GM21515 (cell line): ENCODE measurements at regions not wholly inside any gene's neighbourhood (a gene's known extent, or its start where the extent isn't known, plus 50 kb on each side); places are given as distances from the start of the nearest gene placed in this dataset.

ENCODE experiments used
- ATAC-seq: cut with Tn5 transposase; IDR thresholded peaks from one replicate; pipeline ENCODE4 v1.9.1; 2021; ENCODE audit not compliant: unreplicated experiment

DNA sequence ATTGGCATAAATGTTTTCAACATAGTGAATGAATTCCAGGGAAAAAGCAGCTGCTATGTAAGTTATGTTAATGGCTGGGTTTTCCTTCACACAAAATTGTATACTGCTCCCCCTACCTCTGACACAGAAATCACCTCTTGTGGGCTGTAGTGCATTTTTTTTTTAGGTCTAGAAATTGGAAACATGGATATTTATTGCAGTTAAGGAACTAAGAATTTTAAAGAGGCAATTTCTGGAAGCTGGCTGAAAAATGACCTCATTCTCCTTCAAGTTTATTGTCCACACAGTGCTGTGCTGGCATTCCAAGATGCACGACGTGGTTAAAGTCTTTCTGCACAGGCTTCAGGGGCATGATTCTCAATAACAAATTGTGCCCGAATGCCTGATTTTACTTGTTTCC lies 1424.2 kb downstream of the MRPL39 start:
- ATAC-seq: no peak

- no peak for ATAC-seq
These were observed 1428.2 kb downstream of the MRPL39 start for GRCh38 chr21:24179110-24179509.

- no peak for ATAC-seq
These were observed 1432.2 kb downstream of the MRPL39 start for GRCh38 chr21:24175106-24175505.

DNA sequence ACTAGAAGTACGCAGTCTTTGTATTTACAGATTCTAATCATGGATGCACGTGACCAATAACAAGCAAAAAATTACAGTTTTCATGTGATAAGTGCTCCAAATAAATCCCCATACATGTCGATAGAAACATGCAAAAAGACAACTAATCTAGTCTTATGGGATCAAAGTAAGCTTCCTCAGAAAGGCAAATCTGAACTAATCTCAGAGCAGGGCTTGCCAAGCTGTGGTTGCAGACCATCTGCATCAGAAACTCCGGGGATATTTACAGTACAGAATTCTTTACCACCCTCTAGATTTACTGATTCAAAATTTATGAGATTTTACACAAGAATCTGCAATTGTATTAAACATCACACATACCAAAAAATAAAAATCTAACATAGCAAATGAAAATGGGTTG lies 1435.5 kb downstream of the MRPL39 start:
- ATAC-seq: no peak

- ATAC-seq: no peak
These were observed 1443.7 kb downstream of the MRPL39 start for GRCh38 chr21:24163539-24163938.

GRCh38 chr21:24160528-24160927 lies 1446.8 kb downstream of the MRPL39 start:
- no peak for ATAC-seq

GRCh38 chr21:24153137-24153536 lies 1454.1 kb downstream of the MRPL39 start:
- ATAC-seq: no peak

- ATAC-seq: no peak
These were observed 1456.5 kb downstream of the MRPL39 start for GRCh38 chr21:24150753-24151152.

DNA sequence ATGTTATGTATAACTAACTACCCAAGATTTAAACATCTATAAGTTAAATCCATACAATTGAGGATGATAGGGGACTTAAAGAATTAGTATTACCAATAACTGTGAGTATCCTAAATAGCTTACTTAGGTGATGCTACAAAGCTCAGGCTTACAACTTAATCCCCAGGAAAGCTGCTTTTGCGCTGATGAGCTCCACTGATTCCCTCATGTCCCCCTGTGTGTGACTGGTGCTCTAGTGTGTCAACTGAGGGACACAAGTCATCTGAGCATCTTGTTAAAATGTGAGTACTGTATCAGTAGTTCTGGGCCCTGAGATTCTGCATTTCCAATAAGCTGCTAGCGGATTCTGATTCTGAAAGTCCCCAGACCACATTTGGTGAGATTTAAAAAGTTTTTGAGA lies 1458.8 kb downstream of the MRPL39 start:
- ATAC-seq: no peak

- no peak for ATAC-seq
These were observed 1459.6 kb downstream of the MRPL39 start for GRCh38 chr21:24147674-24148073.

DNA sequence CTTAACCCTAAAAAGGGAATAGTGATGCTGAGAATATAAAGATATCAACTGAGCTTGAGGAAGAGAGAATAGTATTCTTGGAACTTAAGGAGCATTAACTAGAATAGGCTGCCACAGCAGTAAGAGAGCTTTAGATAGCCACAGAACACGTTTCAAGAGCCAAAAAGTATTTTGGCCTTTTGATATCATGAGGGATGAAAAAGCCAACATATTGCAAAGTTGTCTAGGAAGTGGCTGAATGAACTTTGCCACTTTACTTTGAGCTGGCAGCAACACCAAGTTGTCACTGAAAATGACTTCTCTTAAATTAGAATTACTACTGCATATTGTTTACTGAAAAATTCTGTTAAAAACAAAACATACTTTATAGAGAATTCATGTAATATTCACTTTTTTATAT lies 1476.2 kb downstream of the MRPL39 start:
- ATAC-seq: no peak

DNA sequence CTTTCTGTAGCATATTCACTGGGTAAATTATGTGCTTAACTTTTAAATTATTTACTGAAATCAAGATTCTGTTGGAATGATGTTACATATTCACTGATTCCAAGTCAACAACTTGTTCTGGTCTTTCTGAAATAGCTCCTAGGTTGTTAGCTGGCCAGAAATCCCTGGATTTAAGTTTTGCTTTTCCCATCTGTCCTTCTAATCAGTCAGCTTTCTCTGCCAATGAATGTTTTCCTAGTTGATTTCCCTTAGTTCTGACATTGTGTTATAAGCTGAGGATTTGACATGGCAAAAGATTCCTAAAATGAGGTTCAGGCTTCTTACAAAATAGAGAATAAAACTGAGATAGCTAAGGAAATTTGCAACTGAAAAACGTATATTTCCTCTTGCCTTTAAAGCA lies 1479.6 kb downstream of the MRPL39 start:
- ATAC-seq: no peak

DNA sequence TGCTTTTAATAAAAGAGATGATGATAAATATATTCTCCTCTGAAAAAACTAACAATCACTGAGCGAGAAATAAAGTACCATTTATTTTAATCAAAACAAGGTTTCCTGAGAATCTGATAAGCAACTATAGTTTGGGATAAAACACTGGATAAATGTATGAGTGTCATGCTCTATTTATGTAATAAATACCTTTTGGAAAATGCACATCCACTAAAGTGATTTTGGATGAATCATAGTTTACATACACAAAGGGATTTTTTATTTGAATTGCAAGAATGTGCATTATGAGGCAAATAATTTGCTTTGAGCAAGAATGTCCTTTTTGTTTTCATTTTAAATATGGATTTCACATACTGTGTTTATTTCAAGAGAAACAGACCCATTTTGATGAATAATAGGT lies 1483.5 kb downstream of the MRPL39 start:
- no peak for ATAC-seq

DNA sequence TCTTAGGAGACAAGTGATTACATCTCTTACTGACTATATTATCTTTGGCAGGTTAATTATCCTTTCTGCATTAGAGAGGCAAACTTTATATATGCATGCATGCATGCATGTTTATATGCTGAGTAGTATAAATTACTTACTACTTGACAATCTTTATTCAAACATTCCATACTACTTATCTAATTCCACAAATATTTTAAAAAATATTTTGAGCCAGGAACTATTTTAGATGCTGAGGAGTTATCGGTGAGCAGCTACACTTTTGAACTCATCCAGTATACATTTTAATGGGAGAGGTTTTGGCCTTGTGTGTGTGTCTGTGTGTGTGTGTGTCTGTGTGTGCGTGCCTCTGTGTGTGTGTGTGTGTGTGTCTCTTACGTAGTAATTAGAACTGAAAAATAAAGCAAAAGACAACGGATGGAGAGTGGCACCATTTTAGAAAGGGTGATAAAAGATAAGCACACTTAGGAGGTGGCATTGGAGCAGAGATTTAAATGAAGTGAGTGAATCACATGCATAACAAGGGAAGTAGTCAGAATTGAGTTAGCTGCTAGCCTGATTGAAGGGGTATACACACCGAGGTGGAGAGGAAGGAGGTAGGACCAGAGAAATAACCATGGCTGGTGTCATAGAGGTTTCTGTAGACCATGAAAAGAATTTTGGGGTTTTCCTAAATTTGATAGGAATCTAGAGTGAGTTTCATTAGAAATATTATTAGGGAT lies 1488.4 kb downstream of the MRPL39 start:
- ATAC-seq: no peak

DNA sequence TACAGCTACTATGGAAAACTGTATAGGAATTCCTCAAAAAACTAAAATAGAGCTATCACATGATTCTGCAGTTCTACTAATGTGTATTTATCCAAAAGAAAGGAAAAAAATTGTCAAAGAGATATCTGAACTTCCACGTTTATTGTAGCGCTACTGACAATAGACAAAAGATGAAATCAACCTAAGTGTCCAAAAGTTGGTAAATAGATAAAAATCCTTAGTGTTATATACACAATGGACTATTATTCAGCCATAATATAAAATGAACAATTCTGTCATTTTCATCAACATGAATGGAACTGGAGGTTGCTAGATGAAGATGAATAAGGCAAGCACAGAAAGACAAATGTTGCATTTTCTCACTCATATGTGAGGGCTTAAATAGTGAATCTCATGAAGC lies 1492.1 kb downstream of the MRPL39 start:
- ATAC-seq: no peak

DNA sequence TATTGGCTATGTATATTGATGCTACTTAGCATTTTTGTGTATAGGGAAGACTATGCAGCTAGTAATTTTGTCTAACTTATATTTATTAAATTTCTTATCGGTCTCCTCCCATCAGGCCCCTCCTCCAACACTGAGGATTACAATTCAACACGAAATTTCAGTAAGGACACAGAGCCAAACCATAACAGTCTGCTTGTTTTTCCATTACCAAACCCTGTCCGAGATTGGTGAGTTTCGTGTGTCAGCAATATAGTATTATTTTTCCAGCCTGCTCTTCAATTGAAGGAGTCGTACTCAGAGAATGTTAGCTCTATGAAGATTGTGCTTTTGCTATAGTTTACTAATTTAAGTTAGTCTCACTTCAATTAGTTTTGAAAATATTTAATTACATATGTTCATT lies 1495.3 kb downstream of the MRPL39 start:
- ATAC-seq: no peak

- ATAC-seq: no peak
These were observed 1496.4 kb downstream of the MRPL39 start for GRCh38 chr21:24110846-24111245.

DNA sequence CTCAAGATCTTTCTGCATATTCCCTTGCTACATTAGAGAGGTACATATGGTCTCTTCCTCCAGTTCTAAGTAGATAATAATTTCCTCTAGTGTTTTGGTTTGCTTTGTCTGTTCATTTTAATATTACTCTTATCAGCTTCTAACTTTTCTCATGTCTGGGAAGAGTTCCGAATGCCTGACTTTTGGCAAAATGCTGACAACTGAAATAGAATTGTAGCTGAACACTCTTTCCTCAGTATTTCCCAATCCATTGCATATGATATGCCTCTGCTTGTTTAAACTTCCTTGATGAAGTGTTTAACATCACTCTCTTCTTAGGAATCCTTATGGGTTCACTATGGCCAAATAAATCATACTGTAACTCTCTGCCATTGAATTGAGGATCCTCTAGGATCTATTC lies 1510.1 kb downstream of the MRPL39 start:
- ATAC-seq: no peak

- no peak for ATAC-seq
These were observed 1510.6 kb downstream of the MRPL39 start for GRCh38 chr21:24096651-24097050.

- no peak for ATAC-seq
These were observed 1514.2 kb downstream of the MRPL39 start for GRCh38 chr21:24093032-24093431.

- no peak for ATAC-seq
These were observed 1531.1 kb downstream of the MRPL39 start for GRCh38 chr21:24076179-24076578.

DNA sequence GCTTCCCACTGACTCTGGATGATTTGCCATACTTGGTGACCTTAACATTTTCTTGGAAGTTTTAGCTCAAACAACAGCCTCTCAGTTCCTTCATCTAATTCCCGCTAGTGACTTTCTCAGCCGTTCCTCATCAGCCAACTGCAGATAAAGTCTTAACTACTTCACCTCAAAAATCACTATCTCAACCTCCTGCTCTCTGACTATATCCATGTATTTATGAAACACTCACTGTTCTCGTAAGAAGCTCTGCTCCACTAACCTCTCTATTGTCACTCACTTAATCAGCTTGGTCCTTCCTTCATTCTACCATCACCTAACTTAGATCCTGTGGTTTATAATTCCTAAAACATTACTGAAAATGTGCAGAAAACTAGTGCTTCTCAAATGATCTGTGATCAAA lies 1551.6 kb downstream of the MRPL39 start:
- ATAC-seq: no peak

- ATAC-seq: no peak
These were observed 1557.0 kb downstream of the MRPL39 start for GRCh38 chr21:24050231-24050630.
